Endothelial cell of umbilical vein (primary cell): ENCODE measurements at regions not wholly inside any gene's neighbourhood (a gene's known extent, or its start where the extent isn't known, plus 50 kb on each side); places are given as distances from the start of the nearest gene placed in this dataset.

Source experiments
- CTCF ChIP-seq, 2 donors: IDR thresholded peaks; 1 replicate in 1 of 2; 2 replicates in 1 of 2; pipeline ENCODE4 v1.5.1; 2011; ENCODE audit warnings: low read length in 2 of 2, mild to moderate bottlenecking in 2 of 2, moderate library complexity in 2 of 2, control low read depth in 1 of 2, inconsistent platforms in 1 of 2, low read depth in 1 of 2; ENCODE audit not compliant: insufficient read depth in 1 of 2; ENCODE audit errors: extremely low read depth in 1 of 2
- EZH2 ChIP-seq: IDR thresholded peaks from 2 replicates; pipeline ENCODE4 v1.6.1; 2012; ENCODE audit warnings: borderline replicate concordance, low read depth, mild to moderate bottlenecking, moderate library complexity, low read length, inconsistent platforms; ENCODE audit not compliant: severe bottlenecking
- POLR2A ChIP-seq: IDR thresholded peaks from 2 replicates; pipeline ENCODE4 v1.6.1; 2012; ENCODE audit warnings: low read depth, mild to moderate bottlenecking, control low read depth, low read length
- POLR2AphosphoS5 ChIP-seq: IDR thresholded peaks from 2 replicates; pipeline ENCODE4 v1.6.1; 2012; ENCODE audit warnings: low read depth, mild to moderate bottlenecking, control low read depth, low read length, moderate library complexity; ENCODE audit not compliant: insufficient read depth

GRCh38 chr1:184881941-184882913, 92.1 kb downstream of the NIBAN1 start:
- TF ChIP-seq POLR2AphosphoS5 = no peak
- TF ChIP-seq EZH2 = no peak
- TF ChIP-seq POLR2A = no peak
- no peak for TF ChIP-seq CTCF (IDR thresholded peaks at IDR 0.05; ENCODE audit: extremely low read depth in 1 of 2, insufficient read depth in 1 of 2, low read depth in 1 of 2, low read length in 2 of 2)
